HEK293 (cell line): ENCODE measurements at regions not wholly inside any gene's neighbourhood (a gene's known extent, or its start where the extent isn't known, plus 50 kb on each side); places are given as distances from the start of the nearest gene placed in this dataset.

ENCODE experiments used
- CTCF ChIA-PET: fragments of 350-600 bp; formaldehyde crosslinking; extraction: SDS; loops from one replicate; lab custom pipeline; 2021; ENCODE audit warnings: antibody characterized with exemption; lab: Yijun Ruan, JAX
- POLR2A ChIA-PET: fragments of 300-600 bp; formaldehyde crosslinking; extraction: SDS; loops from one replicate; lab custom pipeline; 2020; ENCODE audit warnings: antibody characterized with exemption, inconsistent platforms; lab: Yijun Ruan, JAX
- H3K27ac ChIP-seq: fragments of 200-500 bp; sonication (Bioruptor generic); 2 replicates; pipeline ENCODE4 v1.5.1; 2014; ENCODE audit warnings: low read depth, low read length, control low read depth, inconsistent platforms; ENCODE audit errors: extremely low read depth
- H3K36me3 ChIP-seq, 2 experiments: fragments of 200-500 bp in 1 of 2; sonication (Bioruptor generic) in 1 of 2; 1 replicate in 1 of 2; 2 replicates in 1 of 2; pipeline ENCODE4 v1.5.1; 2014 to 2017; ENCODE audit warnings: inconsistent platforms in 2 of 2, low read length in 2 of 2; ENCODE audit not compliant: control insufficient read depth in 2 of 2, insufficient read depth in 1 of 2
- H3K4me1 ChIP-seq: fragments of 200-500 bp; sonication (Bioruptor generic); 2 replicates; pipeline ENCODE4 v1.5.1; 2014; ENCODE audit warnings: mild to moderate bottlenecking, low read length, inconsistent platforms; ENCODE audit not compliant: control insufficient read depth, insufficient read depth
- H3K4me3 ChIP-seq: 2 replicates; pipeline ENCODE4 v1.5.1; 2011; ENCODE audit warnings: low read depth, mild to moderate bottlenecking, control low read depth, low read length, moderate library complexity
- H3K9me3 ChIP-seq: fragments of 200-500 bp; sonication (Bioruptor generic); 2 replicates; pipeline ENCODE4 v1.5.1; 2014; ENCODE audit warnings: low read depth, low read length, inconsistent platforms; ENCODE audit not compliant: control insufficient read depth, insufficient read depth
- IKZF3 ChIP-seq: fragments of 450-650 bp; IDR thresholded peaks from 2 replicates; pipeline ENCODE4 v1.5.0; 2018; ENCODE audit warnings: missing biosample characterization, mild to moderate bottlenecking, missing genetic modification characterization, moderate library complexity
- MYNN ChIP-seq: fragments of 450-650 bp; formaldehyde crosslinking; IDR thresholded peaks from 2 replicates; pipeline ENCODE4 v1.5.1; 2016; ENCODE audit warnings: missing biosample characterization, missing genetic modification characterization, borderline replicate concordance
- SALL2 ChIP-seq: fragments of 450-650 bp; formaldehyde crosslinking; IDR thresholded peaks from 2 replicates; pipeline ENCODE4 v1.5.0; 2017; ENCODE audit warnings: missing biosample characterization, mild to moderate bottlenecking, missing genetic modification characterization, borderline replicate concordance
- SETDB1 ChIP-seq: IDR thresholded peaks from one replicate; pipeline ENCODE4 v1.6.1; 2017; ENCODE audit warnings: mild to moderate bottlenecking, low read length, moderate library complexity, mixed read lengths; ENCODE audit not compliant: insufficient read length
- SP3 ChIP-seq: fragments of 450-650 bp; formaldehyde crosslinking; IDR thresholded peaks from 2 replicates; pipeline ENCODE4 v1.5.1; 2016; ENCODE audit warnings: missing biosample characterization, missing genetic modification characterization
- ZBTB17 ChIP-seq: fragments of 450-650 bp; formaldehyde crosslinking; IDR thresholded peaks from 2 replicates; pipeline ENCODE4 v1.5.1; 2016; ENCODE audit warnings: missing biosample characterization, missing genetic modification characterization
- ZBTB20 ChIP-seq: fragments of 450-650 bp; formaldehyde crosslinking; IDR thresholded peaks from 2 replicates; pipeline ENCODE4 v1.5.1; 2016; ENCODE audit warnings: missing biosample characterization, missing genetic modification characterization
- ZNF184 ChIP-seq: fragments of 450-650 bp; IDR thresholded peaks from 2 replicates; pipeline ENCODE4 v1.5.1; 2018; ENCODE audit warnings: missing biosample characterization, mild to moderate bottlenecking, missing genetic modification characterization
- ZNF19 ChIP-seq: fragments of 450-650 bp; formaldehyde crosslinking; IDR thresholded peaks from 2 replicates; pipeline ENCODE4; 2016; ENCODE audit warnings: missing biosample characterization, missing genetic modification characterization, low read depth
- ZNF214 ChIP-seq: fragments of 450-650 bp; formaldehyde crosslinking; IDR thresholded peaks from 2 replicates; pipeline ENCODE4 v1.5.1; 2017; ENCODE audit warnings: missing biosample characterization, mild to moderate bottlenecking, missing genetic modification characterization, borderline replicate concordance
- ZNF221 ChIP-seq: fragments of 450-650 bp; formaldehyde crosslinking; IDR thresholded peaks from 2 replicates; pipeline ENCODE4 v1.5.1; 2017; ENCODE audit warnings: missing biosample characterization, missing genetic modification characterization, borderline replicate concordance
- ZNF501 ChIP-seq: fragments of 450-650 bp; formaldehyde crosslinking; IDR thresholded peaks from 2 replicates; pipeline ENCODE4 v1.5.1; 2016; ENCODE audit warnings: missing biosample characterization, missing genetic modification characterization
- ZNF555 ChIP-seq: fragments of 450-650 bp; formaldehyde crosslinking; conservative IDR thresholded peaks from 2 replicates; pipeline ENCODE4 v1.5.1; 2017; ENCODE audit warnings: missing biosample characterization, mild to moderate bottlenecking, missing genetic modification characterization, inconsistent platforms
- ZNF623 ChIP-seq: fragments of 450-650 bp; formaldehyde crosslinking; IDR thresholded peaks from 2 replicates; pipeline ENCODE4 v1.5.1; 2016; ENCODE audit warnings: missing biosample characterization, missing genetic modification characterization
- ZNF670 ChIP-seq: fragments of 450-650 bp; formaldehyde crosslinking; IDR thresholded peaks from 2 replicates; pipeline ENCODE4 v1.5.1; 2016; ENCODE audit warnings: missing biosample characterization, missing genetic modification characterization, low read depth
- ZNF707 ChIP-seq: fragments of 450-650 bp; formaldehyde crosslinking; IDR thresholded peaks from 2 replicates; pipeline ENCODE4 v1.5.1; 2016; ENCODE audit warnings: missing biosample characterization, missing genetic modification characterization
- ZSCAN30 ChIP-seq: fragments of 450-650 bp; IDR thresholded peaks from 2 replicates; pipeline ENCODE4 v1.5.1; 2018; ENCODE audit warnings: missing biosample characterization, mild to moderate bottlenecking, missing genetic modification characterization, moderate library complexity
- ZXDB ChIP-seq: fragments of 450-650 bp; formaldehyde crosslinking; IDR thresholded peaks from 2 replicates; pipeline ENCODE4 v1.5.1; 2016; ENCODE audit warnings: missing biosample characterization, missing genetic modification characterization
- TF ChIP-seq, protein P1 (sequence below): fragments of 450-650 bp; formaldehyde crosslinking; IDR thresholded peaks from 2 replicates; pipeline ENCODE4 v1.5.1; 2016; ENCODE audit warnings: missing biosample characterization, missing genetic modification characterization
- TF ChIP-seq, protein P2 (sequence below): fragments of 450-650 bp; formaldehyde crosslinking; IDR thresholded peaks from 2 replicates; pipeline ENCODE4 v1.5.1; 2016; ENCODE audit warnings: missing biosample characterization, missing genetic modification characterization
- TF ChIP-seq, protein P3 (sequence below): fragments of 450-650 bp; formaldehyde crosslinking; IDR thresholded peaks from 2 replicates; pipeline ENCODE4 v1.5.1; 2017; ENCODE audit warnings: missing biosample characterization, missing genetic modification characterization
- TF ChIP-seq, protein P4 (sequence below): fragments of 450-650 bp; formaldehyde crosslinking; IDR thresholded peaks from 2 replicates; pipeline ENCODE4 v1.5.1; 2016; ENCODE audit warnings: missing biosample characterization, missing genetic modification characterization
- TF ChIP-seq, protein P5 (sequence below): IDR thresholded peaks from 2 replicates; pipeline ENCODE4 v1.6.1; 2011; ENCODE audit warnings: mild to moderate bottlenecking, low read depth, low read length, borderline replicate concordance

DNA sequence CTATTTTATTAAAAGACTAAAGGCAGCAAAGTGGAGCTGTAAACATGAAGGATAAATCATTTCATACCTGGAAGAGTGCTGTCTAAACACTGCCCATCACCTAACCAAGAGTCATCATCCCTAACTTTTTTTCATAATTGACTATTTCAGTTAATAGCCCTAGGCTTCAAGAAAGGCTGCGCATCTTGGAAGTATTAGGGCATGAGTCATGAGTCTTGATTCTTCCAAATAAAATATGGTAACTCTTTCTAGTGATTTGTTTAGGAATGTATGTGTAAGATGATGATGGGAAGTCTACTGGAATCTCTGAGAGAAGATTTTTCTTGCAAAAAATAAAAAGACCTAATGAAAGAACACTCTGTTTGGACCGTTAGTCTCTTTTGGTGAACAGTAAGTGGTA lies 207.7 kb upstream of the AHR start:
- Histone ChIP-seq H3K9me3 (no peaks in the 10 kb centered on the region), H3K36me3 (no peaks in the 10 kb centered on the region), H3K27ac (no peak overlapping the region)
- CTCF ChIA-PET = no interaction called here
- POLR2A ChIA-PET = interaction anchor here (1.4 kb wide), 1 partner anchor 207 kb away, joined by 4 read pairs; no protein-coding TSS in a partner anchor
- TF ChIP-seq, protein P1, sequence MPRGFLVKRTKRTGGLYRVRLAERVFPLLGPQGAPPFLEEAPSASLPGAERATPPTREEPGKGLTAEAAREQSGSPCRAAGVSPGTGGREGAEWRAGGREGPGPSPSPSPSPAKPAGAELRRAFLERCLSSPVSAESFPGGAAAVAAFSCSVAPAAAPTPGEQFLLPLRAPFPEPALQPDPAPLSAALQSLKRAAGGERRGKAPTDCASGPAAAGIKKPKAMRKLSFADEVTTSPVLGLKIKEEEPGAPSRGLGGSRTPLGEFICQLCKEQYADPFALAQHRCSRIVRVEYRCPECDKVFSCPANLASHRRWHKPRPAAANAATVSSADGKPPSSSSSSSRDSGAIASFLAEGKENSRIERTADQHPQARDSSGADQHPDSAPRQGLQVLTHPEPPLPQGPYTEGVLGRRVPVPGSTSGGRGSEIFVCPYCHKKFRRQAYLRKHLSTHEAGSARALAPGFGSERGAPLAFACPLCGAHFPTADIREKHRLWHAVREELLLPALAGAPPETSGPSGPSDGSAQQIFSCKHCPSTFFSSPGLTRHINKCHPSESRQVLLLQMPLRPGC (tag by site-specific recombination) = no peak
- no peak for TF ChIP-seq ZNF19 (tag by site-specific recombination)
- TF ChIP-seq MYNN = no peak
- no peak for TF ChIP-seq ZNF707 (tag by site-specific recombination)
- TF ChIP-seq ZNF214 (tag by site-specific recombination) = no peak
- TF ChIP-seq, protein P2, sequence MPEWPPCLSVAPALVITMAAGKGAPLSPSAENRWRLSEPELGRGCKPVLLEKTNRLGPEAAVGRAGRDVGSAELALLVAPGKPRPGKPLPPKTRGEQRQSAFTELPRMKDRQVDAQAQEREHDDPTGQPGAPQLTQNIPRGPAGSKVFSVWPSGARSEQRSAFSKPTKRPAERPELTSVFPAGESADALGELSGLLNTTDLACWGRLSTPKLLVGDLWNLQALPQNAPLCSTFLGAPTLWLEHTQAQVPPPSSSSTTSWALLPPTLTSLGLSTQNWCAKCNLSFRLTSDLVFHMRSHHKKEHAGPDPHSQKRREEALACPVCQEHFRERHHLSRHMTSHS (tag by site-specific recombination) = no peak
- no peak for TF ChIP-seq ZNF221 (tag by site-specific recombination)
- TF ChIP-seq SP3 (tag by site-specific recombination) = no peak
- no peak for TF ChIP-seq ZBTB17 (tag by site-specific recombination)
- no peak for TF ChIP-seq ZNF184 (tag by site-specific recombination)
- no peak for TF ChIP-seq ZNF670
- no peak for TF ChIP-seq ZBTB20
- TF ChIP-seq IKZF3 (tag by site-specific recombination) = no peak
- TF ChIP-seq, protein P3, sequence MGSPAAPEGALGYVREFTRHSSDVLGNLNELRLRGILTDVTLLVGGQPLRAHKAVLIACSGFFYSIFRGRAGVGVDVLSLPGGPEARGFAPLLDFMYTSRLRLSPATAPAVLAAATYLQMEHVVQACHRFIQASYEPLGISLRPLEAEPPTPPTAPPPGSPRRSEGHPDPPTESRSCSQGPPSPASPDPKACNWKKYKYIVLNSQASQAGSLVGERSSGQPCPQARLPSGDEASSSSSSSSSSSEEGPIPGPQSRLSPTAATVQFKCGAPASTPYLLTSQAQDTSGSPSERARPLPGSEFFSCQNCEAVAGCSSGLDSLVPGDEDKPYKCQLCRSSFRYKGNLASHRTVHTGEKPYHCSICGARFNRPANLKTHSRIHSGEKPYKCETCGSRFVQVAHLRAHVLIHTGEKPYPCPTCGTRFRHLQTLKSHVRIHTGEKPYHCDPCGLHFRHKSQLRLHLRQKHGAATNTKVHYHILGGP (tag by site-specific recombination) = no peak
- TF ChIP-seq SALL2 (tag by site-specific recombination) = no peak
- TF ChIP-seq, all 188 proteins: peak for 0
- H3K4me3 ChIP-seq = no peak overlapping the region
- H3K4me1 ChIP-seq = no peaks in the 10 kb centered on the region

DNA sequence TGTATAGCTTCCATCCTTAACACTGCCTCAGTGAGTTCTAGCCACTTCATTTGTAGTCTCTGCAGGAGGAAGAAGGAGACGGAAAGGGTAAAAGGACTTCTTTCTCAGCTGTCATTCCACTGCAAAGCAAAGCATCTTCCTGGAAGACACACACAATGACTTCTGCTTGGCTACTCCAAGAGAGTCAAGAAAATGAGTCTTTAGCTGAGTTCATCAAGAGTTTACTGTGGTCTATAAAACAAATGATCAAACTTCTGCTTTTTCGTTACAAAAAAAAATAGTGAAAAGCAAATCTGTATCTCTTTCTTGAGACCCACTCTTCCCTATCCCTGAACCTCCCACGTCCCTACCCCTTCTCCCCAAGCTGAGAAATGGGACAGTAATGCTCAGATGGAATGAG lies 205.0 kb upstream of the AHR start:
- H3K9me3 ChIP-seq = no peaks in the 10 kb centered on the region
- H3K4me1 ChIP-seq = no peaks in the 10 kb centered on the region
- TF ChIP-seq SETDB1 (no peak), ZSCAN30 (tag by site-specific recombination) (no peak), ZNF501 (tag by site-specific recombination) (no peak), ZXDB (tag by site-specific recombination) (no peak), ZNF623 (tag by site-specific recombination) (no peak), ZNF555 (no peak)
- TF ChIP-seq, protein P4, sequence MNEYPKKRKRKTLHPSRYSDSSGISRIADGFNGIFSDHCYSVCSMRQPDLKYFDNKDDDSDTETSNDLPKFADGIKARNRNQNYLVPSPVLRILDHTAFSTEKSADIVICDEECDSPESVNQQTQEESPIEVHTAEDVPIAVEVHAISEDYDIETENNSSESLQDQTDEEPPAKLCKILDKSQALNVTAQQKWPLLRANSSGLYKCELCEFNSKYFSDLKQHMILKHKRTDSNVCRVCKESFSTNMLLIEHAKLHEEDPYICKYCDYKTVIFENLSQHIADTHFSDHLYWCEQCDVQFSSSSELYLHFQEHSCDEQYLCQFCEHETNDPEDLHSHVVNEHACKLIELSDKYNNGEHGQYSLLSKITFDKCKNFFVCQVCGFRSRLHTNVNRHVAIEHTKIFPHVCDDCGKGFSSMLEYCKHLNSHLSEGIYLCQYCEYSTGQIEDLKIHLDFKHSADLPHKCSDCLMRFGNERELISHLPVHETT (tag by site-specific recombination) = no peak
- TF ChIP-seq, protein P5, sequence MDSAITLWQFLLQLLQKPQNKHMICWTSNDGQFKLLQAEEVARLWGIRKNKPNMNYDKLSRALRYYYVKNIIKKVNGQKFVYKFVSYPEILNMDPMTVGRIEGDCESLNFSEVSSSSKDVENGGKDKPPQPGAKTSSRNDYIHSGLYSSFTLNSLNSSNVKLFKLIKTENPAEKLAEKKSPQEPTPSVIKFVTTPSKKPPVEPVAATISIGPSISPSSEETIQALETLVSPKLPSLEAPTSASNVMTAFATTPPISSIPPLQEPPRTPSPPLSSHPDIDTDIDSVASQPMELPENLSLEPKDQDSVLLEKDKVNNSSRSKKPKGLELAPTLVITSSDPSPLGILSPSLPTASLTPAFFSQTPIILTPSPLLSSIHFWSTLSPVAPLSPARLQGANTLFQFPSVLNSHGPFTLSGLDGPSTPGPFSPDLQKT = no peak
- ChIA-PET CTCF (no interaction called here), POLR2A (no interaction called here)
- no peak overlapping the region for H3K27ac ChIP-seq
- no peaks in the 10 kb centered on the region for H3K36me3 ChIP-seq
- no peak overlapping the region for H3K4me3 ChIP-seq
